ENCODE measurements at regions not wholly inside any gene's neighbourhood (a gene's known extent, or its start where the extent isn't known, plus 50 kb on each side); places are given as distances from the start of the nearest gene placed in this dataset.

DNA sequence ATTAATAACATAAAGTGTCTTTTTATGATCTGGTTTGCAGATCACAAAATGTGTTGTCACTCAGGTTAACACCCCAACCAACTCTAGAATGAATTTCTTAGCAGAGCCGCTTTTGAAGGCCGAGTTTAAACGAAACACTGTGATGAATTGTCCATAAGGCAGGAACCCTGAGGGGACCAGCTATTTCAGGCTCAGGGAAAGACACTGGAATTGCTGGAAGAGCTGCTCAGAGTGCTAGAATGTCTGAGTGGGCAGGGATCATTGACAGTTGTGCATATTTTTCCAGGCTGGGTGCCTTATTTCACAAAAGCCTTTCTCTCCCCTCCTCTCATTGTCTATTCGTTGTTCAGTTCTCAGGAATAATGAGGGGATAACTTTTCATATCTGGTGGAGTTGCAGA is 68.7 kb upstream of the PRKG1 start (continued):
- TF ChIP-seq, protein P1, sequence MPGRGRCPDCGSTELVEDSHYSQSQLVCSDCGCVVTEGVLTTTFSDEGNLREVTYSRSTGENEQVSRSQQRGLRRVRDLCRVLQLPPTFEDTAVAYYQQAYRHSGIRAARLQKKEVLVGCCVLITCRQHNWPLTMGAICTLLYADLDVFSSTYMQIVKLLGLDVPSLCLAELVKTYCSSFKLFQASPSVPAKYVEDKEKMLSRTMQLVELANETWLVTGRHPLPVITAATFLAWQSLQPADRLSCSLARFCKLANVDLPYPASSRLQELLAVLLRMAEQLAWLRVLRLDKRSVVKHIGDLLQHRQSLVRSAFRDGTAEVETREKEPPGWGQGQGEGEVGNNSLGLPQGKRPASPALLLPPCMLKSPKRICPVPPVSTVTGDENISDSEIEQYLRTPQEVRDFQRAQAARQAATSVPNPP (CRISPR knock-in tag; IDR thresholded peaks at IDR 0.05): no peak
- TF ChIP-seq SNAI1 (CRISPR knock-in tag; IDR thresholded peaks at IDR 0.05; ENCODE audit: borderline replicate concordance): no peak

DNA sequence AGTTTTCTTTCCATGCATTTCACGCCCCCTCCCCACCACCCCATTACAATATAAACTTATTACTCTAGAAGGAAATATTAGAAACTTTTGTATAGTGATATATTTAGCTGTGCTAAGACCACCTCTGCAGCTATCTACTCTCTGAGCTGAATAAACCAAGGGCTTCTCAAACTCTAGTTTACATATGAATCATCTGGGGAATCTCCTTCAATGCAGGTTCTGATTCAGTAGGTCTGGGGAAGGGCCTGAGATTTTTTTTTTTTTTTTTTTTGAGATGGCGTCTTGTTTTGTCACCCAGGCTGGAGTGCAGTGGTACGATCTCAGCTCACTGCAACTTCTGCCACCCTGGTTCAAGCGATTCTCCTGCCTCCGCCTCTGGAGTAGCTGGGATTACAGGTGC is 67.6 kb upstream of the PRKG1 start:
- in situ Hi-C loops (cut with HindIII; ENCODE audit: extremely low pct_ligation_motif_present, low pct_unique_long_range_greater_than_20kb) (loop anchor here (25.0 kb wide), 1 partner anchor 1206 kb away; no protein-coding TSS in a partner anchor), intact Hi-C loops (cut with micrococcal nuclease; ENCODE audit: unreplicated experiment) (no loop called here)
- no peaks in the 10 kb centered on the region for H4K20me1 ChIP-seq (ENCODE audit: insufficient read depth, low read length)
- BruUV-seq (replicated peaks): no TSS peak
- H3K4me1 ChIP-seq (ENCODE audit: insufficient read depth, low read length): no peaks in the 10 kb centered on the region
- TF ChIP-seq PPARG (CRISPR knock-in tag; conservative IDR thresholded peaks at IDR 0.05) (no peak), ZBTB3 (CRISPR knock-in tag; IDR thresholded peaks at IDR 0.05; ENCODE audit: borderline replicate concordance, low read depth) (no peak), ZNF878 (CRISPR knock-in tag; IDR thresholded peaks at IDR 0.05) (no peak), ZNF557 (CRISPR knock-in tag; IDR thresholded peaks at IDR 0.05) (no peak), ZNF260 (CRISPR knock-in tag; IDR thresholded peaks at IDR 0.05; ENCODE audit: borderline replicate concordance, low read depth) (no peak), MIER3 (CRISPR knock-in tag; IDR thresholded peaks at IDR 0.05; ENCODE audit: borderline replicate concordance) (no peak), SATB2 (CRISPR knock-in tag; IDR thresholded peaks at IDR 0.05) (no peak), CC2D1A (CRISPR knock-in tag; IDR thresholded peaks at IDR 0.05) (no peak), KAT7 (CRISPR knock-in tag; IDR thresholded peaks at IDR 0.05; ENCODE audit: borderline replicate concordance) (no peak), SP1 (IDR thresholded peaks at IDR 0.05) (no peak), SP1 (CRISPR knock-in tag; IDR thresholded peaks at IDR 0.05) (no peak), EEA1 (CRISPR knock-in tag; IDR thresholded peaks at IDR 0.05; ENCODE audit: borderline replicate concordance) (no peak)
- TF ChIP-seq, protein P2, sequence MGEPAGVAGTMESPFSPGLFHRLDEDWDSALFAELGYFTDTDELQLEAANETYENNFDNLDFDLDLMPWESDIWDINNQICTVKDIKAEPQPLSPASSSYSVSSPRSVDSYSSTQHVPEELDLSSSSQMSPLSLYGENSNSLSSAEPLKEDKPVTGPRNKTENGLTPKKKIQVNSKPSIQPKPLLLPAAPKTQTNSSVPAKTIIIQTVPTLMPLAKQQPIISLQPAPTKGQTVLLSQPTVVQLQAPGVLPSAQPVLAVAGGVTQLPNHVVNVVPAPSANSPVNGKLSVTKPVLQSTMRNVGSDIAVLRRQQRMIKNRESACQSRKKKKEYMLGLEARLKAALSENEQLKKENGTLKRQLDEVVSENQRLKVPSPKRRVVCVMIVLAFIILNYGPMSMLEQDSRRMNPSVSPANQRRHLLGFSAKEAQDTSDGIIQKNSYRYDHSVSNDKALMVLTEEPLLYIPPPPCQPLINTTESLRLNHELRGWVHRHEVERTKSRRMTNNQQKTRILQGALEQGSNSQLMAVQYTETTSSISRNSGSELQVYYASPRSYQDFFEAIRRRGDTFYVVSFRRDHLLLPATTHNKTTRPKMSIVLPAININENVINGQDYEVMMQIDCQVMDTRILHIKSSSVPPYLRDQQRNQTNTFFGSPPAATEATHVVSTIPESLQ (CRISPR knock-in tag; conservative IDR thresholded peaks at IDR 0.05): no peak
- TF ChIP-seq, protein P3, sequence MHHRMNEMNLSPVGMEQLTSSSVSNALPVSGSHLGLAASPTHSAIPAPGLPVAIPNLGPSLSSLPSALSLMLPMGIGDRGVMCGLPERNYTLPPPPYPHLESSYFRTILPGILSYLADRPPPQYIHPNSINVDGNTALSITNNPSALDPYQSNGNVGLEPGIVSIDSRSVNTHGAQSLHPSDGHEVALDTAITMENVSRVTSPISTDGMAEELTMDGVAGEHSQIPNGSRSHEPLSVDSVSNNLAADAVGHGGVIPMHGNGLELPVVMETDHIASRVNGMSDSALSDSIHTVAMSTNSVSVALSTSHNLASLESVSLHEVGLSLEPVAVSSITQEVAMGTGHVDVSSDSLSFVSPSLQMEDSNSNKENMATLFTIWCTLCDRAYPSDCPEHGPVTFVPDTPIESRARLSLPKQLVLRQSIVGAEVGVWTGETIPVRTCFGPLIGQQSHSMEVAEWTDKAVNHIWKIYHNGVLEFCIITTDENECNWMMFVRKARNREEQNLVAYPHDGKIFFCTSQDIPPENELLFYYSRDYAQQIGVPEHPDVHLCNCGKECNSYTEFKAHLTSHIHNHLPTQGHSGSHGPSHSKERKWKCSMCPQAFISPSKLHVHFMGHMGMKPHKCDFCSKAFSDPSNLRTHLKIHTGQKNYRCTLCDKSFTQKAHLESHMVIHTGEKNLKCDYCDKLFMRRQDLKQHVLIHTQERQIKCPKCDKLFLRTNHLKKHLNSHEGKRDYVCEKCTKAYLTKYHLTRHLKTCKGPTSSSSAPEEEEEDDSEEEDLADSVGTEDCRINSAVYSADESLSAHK (CRISPR knock-in tag; IDR thresholded peaks at IDR 0.05; ENCODE audit: borderline replicate concordance): no peak
- ChIA-PET POLR2A (no interaction called here), CTCF (ENCODE audit: low intra/inter-chr PET ratio, low total read pairs) (no interaction called here)
- no peaks in the 10 kb centered on the region for H3K36me3 ChIP-seq (replicated peaks in 1 of 2; ENCODE audit: control insufficient read depth in 1 of 2, insufficient read depth in 2 of 2, low read length in 2 of 2)
- no peaks in the 10 kb centered on the region for H3K9me3 ChIP-seq (ENCODE audit: low read length)
- H3K27ac ChIP-seq (ENCODE audit: extremely low read length, insufficient read depth, low read length): no peak overlapping the region
- H3K4me2 ChIP-seq (ENCODE audit: low read depth, low read length): no peak overlapping the region
- no peak for FAIRE-seq
- 0% methylated on average over 5 of the region's 5 CpGs for WGBS (ENCODE audit: low lambda C conversion rate)
- H2AFZ ChIP-seq (ENCODE audit: low read length): no peak overlapping the region
- H3K79me2 ChIP-seq (ENCODE audit: insufficient read depth, low read length): no peaks in the 10 kb centered on the region
- H3K4me3 ChIP-seq (replicated peaks in 1 of 3; ENCODE audit: insufficient read depth in 1 of 3, low read depth in 2 of 3, low read length in 3 of 3): no peak overlapping the region
- DNase-seq (ENCODE audit: low spot score): no peak
- no peak for ATAC-seq
- H3K9ac ChIP-seq (ENCODE audit: insufficient read depth, low read depth, low read length): no peak overlapping the region
- peaks cover 0 to 13% of the 10 kb centered on the region in 2 experiments; a peak in 3 of 5 replicates for H3K27me3 ChIP-seq (ENCODE audit: control insufficient read depth in 1 of 2, insufficient read depth in 2 of 2, low read length in 2 of 2)
